ENCODE measurements at regions not wholly inside any gene's neighbourhood (a gene's known extent, or its start where the extent isn't known, plus 50 kb on each side); places are given as distances from the start of the nearest gene placed in this dataset.

GRCh38 chr7:1341361-1342089 lies 108.9 kb downstream of the UNCX start:
- no peak for TF ChIP-seq CTCF (IDR thresholded peaks at IDR 0.05)
- TF ChIP-seq ZFX (IDR thresholded peaks at IDR 0.05; ENCODE audit: borderline replicate concordance) = no peak
